ENCODE measurements at regions not wholly inside any gene's neighbourhood (a gene's known extent, or its start where the extent isn't known, plus 50 kb on each side); places are given as distances from the start of the nearest gene placed in this dataset.

DNA sequence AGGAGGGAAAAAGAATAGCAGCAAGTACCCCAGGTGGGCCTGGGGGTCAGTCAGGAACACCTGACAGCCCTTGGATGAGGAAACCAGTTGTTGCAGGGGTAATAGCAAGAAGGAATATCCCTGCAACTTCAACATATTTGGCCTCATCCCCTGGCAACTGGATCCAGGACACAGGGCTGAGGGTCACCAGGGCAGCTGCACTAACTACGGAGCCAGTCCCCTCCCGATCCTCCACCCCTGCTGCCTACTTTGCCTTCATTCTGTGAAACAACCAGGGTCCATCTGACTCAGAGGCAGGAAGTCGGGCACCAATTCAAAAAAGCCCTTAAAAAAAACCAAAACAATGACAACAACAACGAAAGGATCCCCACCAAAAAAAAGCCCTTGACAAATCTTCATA, 52.9 kb downstream of the FRMPD3 start:
- DNase-seq (ENCODE audit: extremely low read depth in 1 of 11, low read depth in 9 of 11, low spot score in 4 of 11), result no peak

DNA sequence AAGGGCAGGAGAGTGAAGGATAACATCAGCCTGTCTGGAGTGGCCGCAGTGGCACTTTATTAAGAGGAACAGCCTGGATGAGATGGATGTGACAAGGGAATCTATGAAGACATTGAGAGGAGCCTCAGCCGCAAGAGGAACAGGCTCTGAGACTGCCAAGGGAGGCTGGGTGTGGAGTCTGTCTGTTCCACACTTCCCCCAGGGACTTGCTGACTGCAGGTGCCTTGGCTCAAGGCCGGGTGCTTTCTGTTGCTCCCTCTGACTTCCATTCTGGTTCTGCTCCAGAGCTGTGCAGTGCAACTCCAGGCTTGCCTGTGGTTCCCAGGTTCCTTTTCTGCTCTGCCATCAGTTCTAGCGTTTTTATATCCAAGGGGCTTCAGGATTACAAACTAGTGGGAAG, 54.6 kb downstream of the FRMPD3 start:
- DNase-seq (ENCODE audit: extremely low read depth in 1 of 11, low read depth in 9 of 11, low spot score in 4 of 11), result no peak

GRCh38 chrX:107505223-107505622, 55.8 kb downstream of the FRMPD3 start:
- DNase-seq (ENCODE audit: extremely low read depth in 1 of 11, low read depth in 9 of 11, low spot score in 4 of 11), result no peak

DNA sequence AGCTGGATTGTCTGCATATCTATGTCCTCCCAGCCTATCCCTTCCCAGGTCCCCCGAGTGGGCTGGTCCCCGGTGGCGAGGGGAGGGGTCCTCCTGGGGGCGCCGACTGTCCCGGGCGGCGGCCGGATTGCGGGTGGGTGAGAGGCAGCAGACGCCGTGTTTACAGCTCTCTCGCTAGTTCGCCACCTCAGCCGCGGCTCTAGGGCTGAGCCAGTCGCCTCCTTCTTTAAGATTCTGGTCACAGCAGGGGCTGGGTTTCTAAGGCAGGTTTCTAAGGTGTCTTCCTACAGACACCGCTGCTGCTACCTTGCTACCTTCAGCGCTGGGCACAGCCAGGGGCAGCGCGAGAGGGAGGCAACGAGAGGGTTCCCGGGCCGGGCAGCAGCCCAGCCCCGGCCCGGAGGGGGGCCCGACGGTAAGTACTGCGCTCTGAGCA, 57.2 kb downstream of the FRMPD3 start:
- DNase-seq (ENCODE audit: extremely low read depth in 1 of 11, low read depth in 9 of 11, low spot score in 4 of 11), result no peak

DNA sequence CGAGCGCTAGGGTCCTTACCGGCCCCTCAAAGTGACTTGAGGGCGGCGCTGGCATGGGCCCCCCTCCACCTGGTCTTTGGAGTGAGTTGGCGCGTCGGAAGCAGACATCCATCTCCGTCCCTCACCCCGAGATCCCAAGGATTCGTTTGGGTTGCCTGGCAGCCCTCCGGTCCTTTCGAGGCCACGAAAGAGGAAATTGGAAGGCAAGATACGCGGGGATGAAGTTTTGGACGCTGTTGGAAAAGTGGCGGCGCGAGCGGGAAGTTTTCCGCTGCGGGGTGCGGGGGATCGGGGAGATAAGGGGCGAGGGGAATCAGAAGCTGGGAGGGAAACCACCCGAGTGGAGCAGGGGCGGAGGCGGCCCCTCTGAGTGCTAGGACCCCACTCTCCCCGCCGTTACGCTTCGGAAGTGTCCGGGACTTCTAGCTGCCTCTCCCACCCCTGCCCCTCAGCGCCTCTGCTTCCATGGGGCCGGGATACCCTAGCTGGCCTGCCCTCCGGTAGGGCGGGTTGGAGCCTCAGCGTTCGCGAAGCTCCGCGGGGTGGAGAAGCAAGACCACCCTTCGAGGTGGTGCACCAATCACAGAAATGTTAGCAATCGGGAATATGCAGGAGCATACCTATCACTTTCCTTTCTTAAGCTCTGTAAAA, 57.8 kb downstream of the FRMPD3 start:
- DNase-seq (ENCODE audit: extremely low read depth in 1 of 11, low read depth in 9 of 11, low spot score in 4 of 11), result no peak

- DNase-seq (ENCODE audit: extremely low read depth in 1 of 11, low read depth in 9 of 11, low spot score in 4 of 11), result no peak
Measured at GRCh38 chrX:107507744-107508117, 58.3 kb downstream of the FRMPD3 start.

DNA sequence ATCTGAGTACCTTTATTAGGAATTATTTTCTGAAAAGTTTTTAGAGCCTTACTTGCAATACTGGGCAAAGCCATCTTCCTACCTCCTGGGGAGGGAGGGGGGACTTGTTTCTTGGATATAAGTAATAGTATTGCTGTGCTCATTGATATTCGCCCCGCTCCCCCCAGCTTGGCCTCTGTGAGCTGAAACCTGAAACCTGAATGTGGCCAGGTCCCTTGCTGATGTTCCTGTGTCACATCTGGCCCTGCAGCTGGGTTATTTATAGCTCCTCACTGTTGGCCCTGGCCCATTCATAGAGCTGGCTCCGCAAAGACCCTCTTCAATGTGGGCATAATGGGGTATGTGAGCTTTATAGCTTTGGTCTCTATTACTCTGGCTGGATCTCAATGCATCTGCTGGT, 59.5 kb downstream of the FRMPD3 start:
- DNase-seq (ENCODE audit: extremely low read depth in 1 of 11, low read depth in 9 of 11, low spot score in 4 of 11), result no peak

DNA sequence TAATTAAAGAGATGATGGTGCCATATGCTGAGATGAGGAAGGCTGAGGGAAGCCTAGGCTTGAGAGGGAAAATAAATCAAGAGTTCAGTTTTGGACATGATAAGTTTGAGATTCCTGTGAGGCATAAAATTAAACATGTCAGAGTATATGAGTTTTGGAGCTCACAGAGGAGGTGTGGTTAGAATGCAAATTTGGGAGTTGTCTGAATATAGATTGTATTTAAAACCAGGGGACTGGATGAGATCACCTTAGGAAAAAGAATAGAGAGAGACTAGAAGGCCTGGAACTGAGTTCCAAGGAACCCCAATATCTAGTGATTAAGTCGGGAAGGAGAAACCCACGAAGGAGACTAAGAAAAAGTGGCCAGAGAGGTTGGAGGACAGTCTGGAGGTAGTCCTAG, 65.5 kb downstream of the FRMPD3 start:
- DNase-seq (ENCODE audit: extremely low read depth in 1 of 11, low read depth in 9 of 11, low spot score in 4 of 11), result no peak

- no peak for DNase-seq (ENCODE audit: extremely low read depth in 1 of 11, low read depth in 9 of 11, low spot score in 4 of 11)
Measured at GRCh38 chrX:107521877-107522586, 72.6 kb downstream of the FRMPD3 start.

DNA sequence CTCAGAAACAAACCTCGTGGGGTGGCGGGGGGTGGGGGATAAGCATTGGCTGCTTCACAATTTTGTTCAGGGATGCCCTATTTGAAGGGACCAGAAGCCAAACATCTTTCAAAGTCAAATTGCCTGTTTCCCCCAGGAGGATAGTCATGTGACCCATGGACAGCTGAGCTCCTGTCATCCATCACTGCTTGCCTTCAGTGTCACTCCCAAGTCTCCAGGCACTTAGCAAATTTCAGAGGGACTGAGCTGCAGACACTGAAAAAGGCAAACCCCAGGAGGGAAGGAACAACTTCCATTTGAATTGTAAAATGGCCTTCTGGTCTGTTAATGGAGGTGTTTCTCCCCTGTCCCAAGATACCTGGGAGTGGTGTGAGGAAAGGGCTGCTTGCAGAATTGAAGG, 73.4 kb downstream of the FRMPD3 start:
- no peak for DNase-seq (ENCODE audit: extremely low read depth in 1 of 11, low read depth in 9 of 11, low spot score in 4 of 11)

- no peak for DNase-seq (ENCODE audit: extremely low read depth in 1 of 11, low read depth in 9 of 11, low spot score in 4 of 11)
Measured at GRCh38 chrX:107526141-107526540, 76.7 kb downstream of the FRMPD3 start.

DNA sequence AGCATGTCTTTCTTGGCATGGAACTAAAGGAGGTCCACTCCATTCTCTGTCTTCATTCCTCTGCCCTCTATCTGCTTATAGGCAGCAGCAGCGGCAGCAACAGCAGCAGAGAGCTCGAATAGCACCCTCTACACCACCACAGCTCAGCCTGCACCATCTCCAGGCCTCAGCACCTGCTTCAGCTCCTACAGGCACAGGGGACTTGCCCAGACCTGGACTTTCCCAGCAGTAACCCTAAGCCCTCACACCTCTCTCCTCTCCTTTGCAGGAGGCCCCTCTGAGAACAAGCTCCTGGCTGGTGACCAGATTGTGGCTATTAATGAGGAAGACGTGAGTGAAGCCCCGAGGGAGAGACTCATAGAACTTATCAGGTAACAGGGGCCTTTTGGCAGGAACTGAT, 80.7 kb downstream of the FRMPD3 start:
- DNase-seq (ENCODE audit: extremely low read depth in 1 of 11, low read depth in 9 of 11, low spot score in 4 of 11), result no peak

DNA sequence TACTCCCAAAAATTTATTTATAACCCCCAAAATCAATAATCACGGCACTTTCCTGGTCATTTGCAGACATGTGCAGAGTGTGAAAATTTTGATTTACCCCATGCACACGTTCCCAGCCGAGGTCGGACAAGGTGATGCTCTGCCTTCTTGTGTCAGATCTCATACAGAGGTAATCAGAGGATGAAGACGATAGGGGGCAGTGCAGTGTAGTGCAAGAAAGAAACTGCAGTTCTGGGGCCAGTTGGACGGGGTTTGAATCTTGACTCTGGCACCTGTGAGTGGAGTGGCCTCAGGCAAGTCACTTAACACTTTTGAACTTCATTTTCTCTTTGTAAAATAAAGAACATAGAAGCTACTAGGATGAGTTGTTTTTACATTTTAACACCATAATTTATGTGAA, 88.4 kb downstream of the FRMPD3 start:
- peak in 4 of 11 donors; percentile 3 to 8 (median 6) for DNase-seq (ENCODE audit: extremely low read depth in 1 of 11, low read depth in 9 of 11, low spot score in 4 of 11)

GRCh38 chrX:107541244-107541643, 87.1 kb upstream of the PRPS1 start:
- DNase-seq (ENCODE audit: extremely low read depth in 1 of 11, low read depth in 9 of 11, low spot score in 4 of 11), result no peak

- DNase-seq (ENCODE audit: extremely low read depth in 1 of 11, low read depth in 9 of 11, low spot score in 4 of 11), result no peak
Measured at GRCh38 chrX:107542040-107542439, 86.3 kb upstream of the PRPS1 start.

GRCh38 chrX:107542500-107542899, 85.8 kb upstream of the PRPS1 start:
- no peak for DNase-seq (ENCODE audit: extremely low read depth in 1 of 11, low read depth in 9 of 11, low spot score in 4 of 11)

DNA sequence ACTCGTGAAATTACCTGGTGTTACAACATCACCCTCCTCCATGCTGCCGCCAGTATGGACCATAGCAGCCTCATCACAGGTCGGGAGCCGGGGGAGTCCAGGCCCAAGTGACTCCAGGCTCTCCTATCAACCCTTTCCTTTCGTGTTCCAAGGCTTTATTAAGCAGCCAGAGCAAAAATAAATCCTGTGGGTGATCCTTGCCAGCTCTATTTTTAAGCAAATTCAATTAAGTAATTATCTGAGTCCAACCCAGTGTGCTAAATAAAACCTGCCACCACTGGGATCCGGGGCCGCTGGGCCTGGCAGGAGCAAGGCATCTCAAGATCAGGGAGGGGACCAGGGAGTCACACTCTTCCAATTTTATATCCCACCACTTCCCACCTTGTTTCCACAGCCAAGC, 80.7 kb upstream of the PRPS1 start:
- DNase-seq (ENCODE audit: extremely low read depth in 1 of 11, low read depth in 9 of 11, low spot score in 4 of 11), result no peak

DNA sequence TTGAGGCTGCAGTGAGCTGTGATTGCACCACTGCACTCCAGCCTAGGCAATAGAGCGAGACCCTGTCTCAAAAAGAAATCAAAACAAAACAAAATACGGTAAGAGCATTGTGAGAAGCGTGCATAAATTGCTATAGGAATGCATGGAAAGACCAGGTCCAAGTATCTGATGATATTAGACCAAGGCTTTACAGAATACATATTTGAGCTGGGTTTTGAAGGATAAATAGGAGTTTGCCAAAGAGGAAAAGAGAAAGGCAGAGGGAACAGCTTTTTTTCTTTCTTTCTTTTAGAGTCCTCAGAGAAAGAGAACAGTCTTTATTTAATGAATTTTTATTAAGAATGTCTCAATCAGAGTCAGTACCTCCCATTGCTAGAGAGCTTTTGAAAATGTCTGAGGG, 79.5 kb upstream of the PRPS1 start:
- DNase-seq (ENCODE audit: extremely low read depth in 1 of 11, low read depth in 9 of 11, low spot score in 4 of 11), result no peak

GRCh38 chrX:107549504-107549903, 78.8 kb upstream of the PRPS1 start:
- DNase-seq (ENCODE audit: extremely low read depth in 1 of 11, low read depth in 9 of 11, low spot score in 4 of 11), result no peak

DNA sequence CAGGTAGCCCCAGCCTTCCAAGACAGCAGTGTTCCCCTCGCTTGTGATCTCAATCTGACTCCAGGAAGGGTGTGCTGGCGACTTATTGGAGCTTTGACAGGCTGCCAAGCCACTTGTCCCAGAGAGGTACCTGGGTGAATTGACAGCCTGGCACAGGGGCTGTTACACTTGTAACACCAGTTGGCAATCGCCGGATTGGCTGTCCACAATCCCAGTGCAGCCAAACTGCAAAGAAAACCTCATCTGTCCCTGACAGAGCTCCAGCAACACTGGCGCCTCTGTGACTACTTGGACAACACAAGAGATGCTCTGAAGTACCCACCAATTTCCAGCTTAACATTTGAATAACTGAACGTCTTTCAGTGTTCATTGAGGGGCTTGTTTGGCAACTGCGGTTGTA, 76.8 kb upstream of the PRPS1 start:
- no peak for DNase-seq (ENCODE audit: extremely low read depth in 1 of 11, low read depth in 9 of 11, low spot score in 4 of 11)

DNA sequence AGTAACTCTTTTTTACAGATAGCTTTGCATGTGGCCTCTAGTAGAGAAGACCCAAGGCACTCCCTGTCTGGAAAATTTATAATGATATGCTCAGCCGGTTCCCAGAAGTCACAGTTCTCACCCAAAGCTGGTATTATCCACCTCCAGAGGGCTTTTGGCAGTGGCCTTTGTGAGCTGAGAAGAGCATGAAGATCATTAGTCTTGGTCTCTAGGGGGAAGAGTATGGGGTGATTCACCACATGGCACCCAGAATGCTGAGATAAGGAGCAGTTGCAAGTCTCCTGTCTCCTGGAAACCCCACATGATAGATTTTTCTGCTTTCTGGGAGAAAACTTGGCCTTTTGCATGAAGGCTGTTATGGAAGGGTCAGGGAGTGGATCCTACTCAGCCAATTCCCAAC, 75.4 kb upstream of the PRPS1 start:
- no peak for DNase-seq (ENCODE audit: extremely low read depth in 1 of 11, low read depth in 9 of 11, low spot score in 4 of 11)
